Stimulated activated naive CD4-positive, alpha-beta T cell (primary cell): ENCODE measurements at regions not wholly inside any gene's neighbourhood (a gene's known extent, or its start where the extent isn't known, plus 50 kb on each side); places are given as distances from the start of the nearest gene placed in this dataset.
"Not testable (repeated sequence)": the region's sequence is repeated elsewhere in the genome, so short reads cannot be mapped to it uniquely, and the experiment has no call there.

Experiments used
- DNase-seq, 6 experiments: peaks; one replicate each; lab custom pipeline; 2025; lab: John Stamatoyannopoulos, UW

DNA sequence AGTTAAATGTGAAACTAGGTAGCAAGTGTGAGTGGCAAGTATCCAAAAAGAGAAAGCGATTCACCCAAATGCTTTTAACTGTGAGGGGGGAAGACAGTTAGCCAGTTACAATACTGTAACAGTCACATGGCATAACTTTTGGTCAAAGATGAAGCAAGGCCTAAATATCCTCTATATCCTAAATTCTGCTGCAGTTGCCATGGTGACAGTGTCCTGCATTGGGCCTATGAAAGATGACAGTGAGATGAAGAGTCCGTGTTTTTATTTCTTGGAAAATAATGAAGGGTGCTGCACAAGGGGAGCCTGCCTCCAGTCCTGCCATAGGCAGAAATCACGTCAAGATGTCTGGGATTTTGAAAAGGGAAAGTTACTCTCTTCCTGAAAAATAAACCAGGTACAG, 534.6 kb downstream of the NTRK2 start:
- DNase-seq: no peak

DNA sequence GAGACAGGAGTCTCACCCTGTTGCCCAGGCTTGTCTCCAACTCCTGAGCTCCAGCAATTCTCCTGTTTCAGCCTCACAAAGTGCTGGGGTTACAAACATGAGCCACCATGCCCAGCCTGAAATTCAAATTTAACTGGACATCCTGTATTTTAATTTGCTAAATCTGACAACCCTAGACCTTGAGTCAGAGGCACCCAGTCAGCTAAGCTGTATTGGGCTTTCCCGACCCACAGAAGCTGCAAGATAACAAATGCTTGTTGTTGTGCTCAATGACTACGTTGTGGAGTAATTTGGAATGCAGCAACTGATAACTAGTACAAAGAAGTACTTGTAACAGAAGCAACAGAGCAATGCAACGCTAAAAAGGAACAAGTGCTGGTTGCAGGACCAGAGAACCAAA, 533.1 kb downstream of the NTRK2 start:
- no peak for DNase-seq

DNA sequence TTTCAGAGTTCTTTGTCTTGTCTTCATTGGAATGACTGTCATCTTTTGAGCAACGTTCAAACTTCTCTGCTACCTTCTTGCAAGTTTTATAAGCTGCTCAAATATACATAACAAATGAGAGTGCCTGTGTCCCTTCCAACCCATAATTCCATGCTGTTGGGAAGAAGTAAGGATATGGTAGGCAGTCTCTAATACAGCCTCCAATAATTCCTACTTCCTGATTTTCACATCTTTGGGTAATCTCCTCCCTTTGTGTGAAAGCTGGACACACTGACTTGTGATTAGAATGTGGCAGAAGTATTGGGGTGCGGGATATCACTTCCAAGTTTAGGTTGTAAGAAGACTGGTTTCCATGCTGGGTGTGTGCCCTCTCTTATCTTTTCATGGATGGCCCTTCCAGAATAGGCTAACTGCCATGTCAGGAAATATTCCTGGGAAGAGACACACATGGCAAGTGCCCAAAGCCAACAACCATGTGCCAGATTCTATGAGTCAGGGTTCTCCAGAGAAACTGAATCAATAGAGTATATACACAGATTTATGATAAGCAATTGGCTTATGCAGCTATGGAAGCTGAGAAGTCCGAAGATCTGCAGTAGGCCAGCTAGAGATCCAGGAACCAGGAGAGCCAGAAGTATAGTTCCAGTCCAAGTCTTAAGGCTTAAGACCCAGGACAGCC, 531.3 kb downstream of the NTRK2 start:
- DNase-seq: no peak

DNA sequence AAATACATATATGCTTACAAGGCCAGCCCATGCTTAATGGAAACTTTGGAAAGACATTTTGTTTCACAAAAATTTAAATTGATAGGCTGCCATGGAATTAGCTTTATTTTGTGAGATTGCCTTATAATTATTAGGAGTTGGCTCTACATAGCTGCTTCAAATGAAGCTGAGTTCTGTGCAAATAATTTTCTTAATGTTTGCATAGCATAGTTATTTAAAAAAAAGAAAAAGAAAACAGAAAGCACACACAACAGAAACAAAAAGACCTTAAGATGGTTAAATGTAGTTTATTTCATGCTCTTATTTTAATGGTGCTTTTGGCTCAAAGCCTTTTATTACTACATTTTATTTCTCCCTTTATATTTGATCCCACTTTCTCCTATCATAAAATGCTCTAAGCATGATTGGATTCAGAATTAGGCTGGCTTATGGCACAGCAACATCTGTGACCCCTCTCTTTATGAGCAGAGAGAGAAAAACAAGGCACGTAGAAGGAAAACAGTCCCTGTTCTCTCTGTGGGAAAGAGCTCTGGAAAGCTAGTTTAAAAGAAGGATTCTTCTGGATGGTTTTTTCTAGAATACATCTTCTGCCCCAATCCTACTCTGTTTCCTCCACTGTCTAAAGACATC, 530.5 kb downstream of the NTRK2 start:
- no peak for DNase-seq

DNA sequence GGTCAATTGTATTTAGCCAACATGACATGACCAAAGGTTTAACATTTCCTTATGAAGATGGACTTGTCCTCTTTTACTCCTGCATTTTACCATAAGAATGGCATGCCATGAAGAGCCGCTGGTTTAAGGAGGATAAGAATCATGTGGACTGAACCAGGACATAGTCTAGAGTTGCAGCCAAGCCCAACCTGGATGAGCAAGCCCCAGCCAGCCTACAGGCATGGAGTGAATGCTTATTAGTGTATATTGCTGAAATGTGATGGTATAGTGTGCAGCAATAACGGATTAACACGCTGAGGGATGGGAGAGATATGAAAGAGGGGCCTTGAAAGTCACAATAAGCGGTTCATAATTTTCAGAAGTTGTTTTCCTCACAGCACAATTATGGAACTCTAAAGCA, 523.2 kb downstream of the NTRK2 start:
- no peak for DNase-seq

DNA sequence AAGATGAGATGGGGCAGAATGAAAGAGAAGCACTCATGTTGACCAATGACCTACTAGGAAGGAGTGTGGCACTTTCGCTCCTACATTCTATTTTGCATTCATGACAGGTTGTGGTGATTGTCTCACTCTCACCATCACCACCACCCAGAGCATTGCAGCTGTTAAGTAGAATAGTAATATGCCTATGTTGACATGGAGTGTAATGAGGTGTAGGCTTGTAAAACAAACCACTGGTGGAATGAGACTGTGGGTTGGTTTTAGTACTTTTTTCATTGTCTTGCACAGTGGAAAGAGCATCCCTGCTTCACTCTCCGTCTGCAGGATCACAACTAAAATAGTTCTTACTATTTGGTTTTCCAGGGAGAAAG, 516.7 kb downstream of the NTRK2 start:
- no peak for DNase-seq

DNA sequence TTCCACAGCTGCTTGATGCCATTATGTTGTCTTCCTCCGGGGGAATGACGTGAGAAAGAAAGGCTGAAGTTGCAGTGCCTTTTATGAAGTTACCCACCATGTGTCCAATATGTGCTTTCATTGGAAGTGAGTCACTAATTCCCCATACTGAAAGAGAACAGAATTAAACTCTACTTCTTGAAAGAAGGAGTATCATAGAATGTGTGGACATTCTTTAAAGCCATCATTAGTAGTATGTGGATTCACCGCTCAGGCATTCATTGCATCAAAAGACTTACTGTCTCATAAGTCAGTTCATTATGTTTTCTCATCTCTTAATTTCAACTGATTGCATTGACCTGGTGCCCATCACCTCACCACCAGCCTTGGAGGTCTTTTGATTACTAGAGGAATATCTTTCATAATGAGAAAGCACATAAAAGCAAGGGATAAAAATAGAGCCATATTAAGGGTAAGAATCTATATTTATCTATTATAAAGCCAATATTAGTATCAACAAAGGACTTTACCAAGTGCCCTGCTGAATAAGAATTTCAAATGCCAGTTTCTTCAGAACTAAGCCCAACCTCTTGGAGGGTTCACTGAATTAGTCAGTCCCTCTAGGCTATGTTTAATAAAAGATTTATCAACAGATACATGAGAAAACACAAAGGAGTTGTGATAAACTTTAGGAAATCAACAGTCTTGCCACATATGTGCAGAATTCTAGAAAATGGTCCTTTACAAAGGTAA, 516.1 kb downstream of the NTRK2 start:
- no peak for DNase-seq

DNA sequence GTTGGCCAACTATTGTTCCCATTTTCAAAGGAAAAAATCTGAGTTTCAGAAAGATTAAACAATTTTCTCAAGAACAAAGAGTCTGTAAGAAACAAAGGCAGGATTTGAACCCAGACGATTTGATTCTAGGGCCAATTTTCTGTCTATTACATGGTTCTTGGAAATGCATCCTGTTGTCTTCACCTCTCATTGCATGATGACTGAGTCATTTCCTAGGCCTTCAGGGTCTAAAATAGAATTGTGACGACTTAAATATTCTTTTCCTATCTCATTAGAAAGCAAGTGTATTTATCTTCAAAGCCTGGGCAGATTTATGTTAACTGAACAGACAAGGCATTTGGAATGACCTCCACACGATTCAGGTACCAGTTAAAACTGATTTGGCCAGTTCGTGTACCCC, 512.9 kb downstream of the NTRK2 start:
- DNase-seq: no peak

DNA sequence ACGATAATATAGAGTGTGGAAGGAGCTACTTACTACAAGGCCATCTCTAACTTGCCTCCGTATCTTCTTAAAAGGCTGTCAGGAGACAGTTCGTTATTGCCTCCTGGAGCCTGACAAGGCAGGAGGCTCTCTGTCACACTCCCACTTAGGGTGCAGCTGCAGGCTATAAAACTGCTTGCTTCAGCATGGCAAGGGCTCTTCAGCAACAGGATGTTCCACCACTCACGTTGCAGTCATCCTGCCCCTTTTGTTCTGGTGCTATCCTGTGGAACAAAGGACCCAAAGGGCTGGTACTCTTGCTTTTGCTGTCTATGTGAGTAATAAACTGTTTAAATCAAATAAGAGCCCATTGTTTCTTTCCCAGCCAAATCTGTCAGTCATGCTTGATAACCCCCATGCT, 508.9 kb downstream of the NTRK2 start:
- no peak for DNase-seq

DNA sequence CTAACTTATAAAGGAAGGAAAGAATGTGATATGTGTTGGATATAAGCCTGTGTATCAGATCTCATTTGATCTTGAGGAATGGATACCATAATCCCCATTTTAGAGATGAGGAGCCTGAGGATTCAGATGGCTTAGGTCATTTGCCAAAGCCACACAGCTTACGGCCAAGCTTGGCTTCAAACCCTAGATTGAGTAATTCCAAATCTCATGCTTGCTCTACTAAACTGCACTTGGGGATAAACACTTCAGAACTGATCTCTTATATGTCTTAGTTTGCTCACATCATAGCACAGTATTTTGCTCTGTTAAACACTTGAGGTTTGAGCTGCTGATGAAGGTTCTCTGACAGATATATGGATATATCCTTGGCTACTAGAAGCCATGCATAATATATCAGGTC, 504.4 kb downstream of the NTRK2 start:
- no peak for DNase-seq

DNA sequence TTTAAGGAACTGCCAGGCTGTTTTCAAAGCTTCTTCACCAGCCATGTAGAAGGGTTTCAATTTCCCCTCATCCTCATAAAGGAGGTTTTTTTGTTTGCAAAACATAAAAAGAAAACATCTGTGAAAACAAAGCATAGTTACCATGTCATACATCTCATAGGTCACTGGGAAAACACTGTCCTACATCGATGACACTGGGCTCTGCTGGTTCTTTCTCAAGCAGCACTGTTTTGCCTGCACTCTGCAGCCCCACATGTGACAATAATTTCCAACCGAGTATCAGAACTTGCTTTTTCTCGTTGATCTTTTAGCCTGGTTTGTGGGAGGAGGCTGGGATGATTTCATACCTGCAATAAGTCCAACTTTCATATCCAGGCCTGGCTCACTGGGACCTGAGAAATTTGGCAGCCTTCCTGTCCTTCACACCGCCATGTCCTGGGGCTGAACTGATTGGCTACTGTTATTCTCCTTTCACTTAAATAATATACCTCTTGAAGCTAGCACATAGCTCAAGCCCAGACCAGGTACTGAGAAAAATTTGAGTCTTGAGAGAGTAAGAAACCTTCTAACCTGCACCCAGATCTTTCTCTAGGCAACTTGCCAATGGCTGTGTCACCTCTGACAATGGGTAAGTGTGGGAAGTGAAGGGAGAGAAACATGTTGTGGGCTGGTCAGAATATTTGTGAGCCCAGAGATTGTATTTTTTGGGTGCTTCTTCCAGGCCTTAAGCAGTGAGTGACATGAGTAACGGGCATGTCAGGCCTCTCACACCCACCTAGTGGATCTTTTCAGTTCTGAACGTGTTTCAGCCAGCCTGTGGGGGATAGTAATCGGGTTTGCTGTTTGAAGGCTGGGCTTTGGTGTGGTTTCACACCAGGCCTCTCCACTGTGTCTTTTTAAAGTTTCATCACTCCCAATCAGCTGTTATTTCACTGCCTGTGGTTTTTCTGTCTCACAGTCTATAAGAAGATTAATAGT, 502.8 kb downstream of the NTRK2 start:
- no peak for DNase-seq

DNA sequence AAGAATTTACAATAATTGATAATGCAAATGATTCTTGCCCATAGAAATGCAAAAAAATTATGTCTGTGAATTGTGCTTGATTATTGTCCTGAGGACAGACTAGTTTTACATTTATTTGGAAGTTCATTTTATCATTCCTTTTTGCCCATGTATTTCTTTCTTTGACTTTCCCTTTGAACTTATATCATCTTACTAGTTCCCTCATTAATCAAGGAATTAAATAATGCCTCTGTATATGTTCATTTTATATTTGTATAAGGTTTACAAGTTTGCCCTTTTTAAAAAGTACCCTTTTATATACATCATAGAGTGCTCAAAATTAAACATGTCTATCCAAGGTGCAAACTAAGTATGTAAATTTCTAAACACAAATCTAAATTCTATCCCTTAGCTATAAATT, 501.6 kb downstream of the NTRK2 start:
- no peak for DNase-seq

DNA sequence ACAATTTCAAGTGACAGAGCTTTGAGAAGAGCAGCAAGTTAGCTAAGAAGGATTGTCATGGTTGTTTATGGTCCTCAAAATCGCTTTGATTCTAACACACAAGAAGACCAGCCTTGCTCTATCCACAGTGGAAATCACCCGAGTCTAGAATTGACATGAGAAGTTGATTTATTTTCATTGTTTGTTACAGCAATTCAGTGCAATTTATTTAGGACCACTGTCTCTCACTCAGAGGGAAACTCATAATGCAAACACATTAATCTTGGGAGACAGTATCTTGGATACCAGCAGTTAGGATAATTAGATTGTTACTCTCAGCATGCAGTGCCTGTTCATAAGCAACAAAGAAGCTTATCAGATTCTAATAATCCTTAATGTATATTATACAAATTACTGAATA, 498.9 kb downstream of the NTRK2 start:
- no peak for DNase-seq

DNA sequence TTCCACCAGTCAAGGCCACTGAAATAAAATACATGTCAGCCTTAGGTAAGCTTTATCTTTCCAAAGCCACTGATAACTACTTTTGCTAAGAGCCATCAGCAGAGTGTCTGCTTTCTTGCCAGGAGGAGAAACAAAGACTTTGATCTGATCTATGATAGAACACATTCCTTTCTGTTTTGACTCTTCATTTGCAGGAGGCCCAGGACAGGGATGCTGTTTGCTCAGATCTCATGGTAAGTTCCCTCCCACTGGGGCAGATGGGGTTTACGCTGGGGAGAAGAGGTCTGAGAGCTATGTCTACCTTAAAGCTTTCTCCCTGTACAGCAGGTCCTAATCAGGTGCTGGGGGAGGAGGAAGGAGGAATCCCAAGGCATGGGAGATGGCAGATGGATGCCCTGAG, 497.6 kb downstream of the NTRK2 start:
- no peak for DNase-seq

DNA sequence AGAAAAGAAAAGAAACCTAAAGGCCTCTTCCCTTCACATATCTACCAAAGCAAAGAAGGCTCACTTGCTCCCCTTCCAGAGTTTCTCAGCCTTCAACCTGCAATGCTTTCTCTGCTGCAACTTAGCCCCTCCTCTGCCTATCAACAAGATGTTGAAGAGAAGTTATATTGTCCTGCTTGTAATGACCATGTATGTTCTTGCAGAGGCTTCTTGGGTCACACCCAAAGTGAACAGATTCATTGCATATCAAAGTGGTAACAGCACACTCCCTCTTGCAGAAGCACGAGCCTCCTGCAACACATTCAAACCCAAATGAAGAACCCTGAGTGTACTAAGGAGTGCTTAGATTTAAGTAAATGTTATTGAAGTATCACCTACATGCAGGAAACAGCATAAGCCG, 494.3 kb downstream of the NTRK2 start:
- no peak for DNase-seq

DNA sequence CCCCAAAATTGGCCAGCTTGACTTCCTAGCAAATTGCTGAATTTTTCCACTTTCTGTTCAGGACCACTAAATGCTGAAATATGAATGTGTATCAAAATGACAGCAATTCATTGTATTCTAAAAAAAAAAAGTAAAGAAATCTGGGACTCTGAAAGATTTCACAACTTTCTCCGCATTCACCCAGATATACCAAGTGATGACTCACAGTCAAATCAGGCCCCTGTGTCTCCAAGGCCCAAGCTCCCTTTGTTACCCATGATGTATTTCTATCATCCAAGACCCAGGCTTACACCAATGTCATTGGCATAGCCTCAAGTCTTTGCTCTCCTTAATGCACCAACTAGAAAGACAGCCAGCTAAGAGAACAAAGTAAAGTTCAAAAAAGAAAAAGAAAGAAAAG, 493.9 kb downstream of the NTRK2 start:
- DNase-seq: no peak

DNA sequence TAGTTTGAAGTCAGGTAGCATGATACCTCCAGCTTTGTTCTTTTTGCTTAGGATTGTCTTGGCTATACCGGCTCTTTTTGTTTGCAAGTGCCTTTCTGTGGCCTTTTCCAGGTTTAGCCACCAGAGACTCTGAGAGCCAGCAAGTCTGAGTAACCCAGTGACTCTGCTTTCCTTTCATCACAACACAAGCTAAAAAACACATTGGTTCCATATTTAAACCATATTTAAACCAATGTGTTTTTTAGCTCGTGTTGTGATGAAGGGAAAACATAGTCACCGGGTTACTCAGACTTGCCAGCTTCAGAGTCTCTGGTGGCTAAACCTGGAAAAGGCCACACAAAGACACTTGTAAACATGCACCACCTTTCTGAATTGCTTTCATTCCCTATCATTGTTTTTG, 493.3 kb downstream of the NTRK2 start:
- DNase-seq: no peak

DNA sequence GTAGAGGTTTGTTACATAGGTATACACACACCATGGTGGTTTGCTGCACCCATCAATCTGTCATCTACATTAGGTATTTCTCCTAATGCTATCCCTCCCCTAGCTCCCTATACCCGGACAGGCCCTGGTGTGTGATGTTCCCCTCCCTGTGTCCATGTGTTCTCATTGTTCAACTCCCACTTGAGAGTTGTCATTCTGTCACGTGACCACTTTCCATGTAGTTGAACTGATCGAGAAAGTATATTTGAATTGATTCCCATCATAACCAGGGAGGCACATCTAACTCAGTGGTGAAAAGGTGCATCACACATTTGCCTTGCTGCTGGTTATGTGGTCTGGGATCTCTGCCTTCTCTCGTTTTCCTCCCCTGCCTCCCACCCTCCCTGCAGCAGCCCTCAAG, 491.4 kb downstream of the NTRK2 start:
- not testable (repeated sequence) for DNase-seq

DNA sequence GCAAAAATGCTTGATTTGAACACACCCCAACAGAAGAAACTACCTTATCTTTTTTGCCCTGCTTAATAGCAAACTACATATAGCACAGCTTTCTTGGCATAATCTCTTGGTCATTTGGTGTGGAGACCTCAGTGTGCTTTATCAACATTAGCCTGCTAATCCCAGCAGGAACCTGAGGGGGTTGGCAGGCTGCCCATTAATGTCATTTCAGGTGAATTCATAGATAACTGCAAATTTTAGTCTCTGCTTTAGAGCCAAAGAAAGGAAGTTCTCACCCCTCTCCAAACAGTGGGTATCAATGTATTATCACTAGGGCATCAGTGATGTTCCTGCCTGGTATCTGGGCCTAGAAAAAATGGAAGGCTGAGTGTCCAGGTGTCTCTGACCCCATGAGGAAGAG, 489.0 kb downstream of the NTRK2 start:
- DNase-seq: no peak

DNA sequence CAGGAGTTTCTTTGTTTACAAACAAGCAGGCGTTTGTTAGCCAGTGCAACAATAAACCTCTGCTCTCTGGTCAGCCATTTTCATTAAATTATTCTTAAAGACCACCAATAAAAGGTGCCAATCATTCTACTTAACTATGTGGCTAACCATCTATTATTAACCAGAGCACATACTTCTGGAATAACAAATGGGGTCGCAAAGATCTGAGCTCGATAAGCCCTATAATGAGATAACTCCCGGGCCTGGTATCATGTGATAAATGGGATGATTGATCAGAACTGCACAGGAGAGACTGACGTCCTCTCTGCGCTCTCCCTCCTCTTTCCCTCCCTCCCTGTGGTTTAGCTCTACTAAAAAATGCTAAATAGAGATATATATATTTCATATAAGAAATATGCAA, 488.2 kb downstream of the NTRK2 start:
- no peak for DNase-seq

DNA sequence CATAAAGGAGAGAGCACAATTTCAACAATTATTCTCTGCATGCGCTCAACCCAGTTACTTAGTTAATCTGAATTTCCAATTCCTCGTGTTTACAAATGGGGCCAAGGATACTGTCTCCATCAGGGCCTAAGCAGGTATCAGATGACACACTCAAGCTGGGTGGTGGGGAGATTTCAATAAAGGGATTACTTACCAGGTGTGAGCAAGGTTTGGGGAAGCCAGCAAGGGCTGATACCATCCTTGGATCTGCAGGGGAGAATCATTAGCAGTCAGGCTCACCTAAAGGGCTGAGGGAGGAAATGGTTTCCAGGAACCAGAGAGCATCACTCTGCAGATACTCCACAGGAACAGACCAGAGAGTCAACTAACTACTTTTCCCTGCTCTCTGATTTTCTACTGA, 487.1 kb downstream of the NTRK2 start:
- DNase-seq: no peak

DNA sequence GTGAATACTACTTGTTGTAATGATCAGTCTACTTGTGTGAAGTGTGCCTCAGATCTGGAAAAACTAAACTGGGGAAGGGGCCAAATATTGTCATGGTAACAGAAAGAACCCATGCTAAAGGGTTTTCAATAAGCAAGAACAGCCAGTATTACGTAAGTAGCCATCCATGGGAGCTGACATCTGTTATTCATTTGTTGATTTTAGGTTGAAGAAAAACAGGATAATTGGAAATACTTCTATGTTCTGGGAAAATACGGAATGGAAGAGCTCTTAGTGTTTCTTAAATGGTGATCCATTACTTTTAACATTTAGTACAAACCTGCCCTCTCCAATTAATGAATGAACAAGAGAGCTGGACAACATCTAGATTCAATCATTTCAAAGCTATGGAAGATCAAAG, 485.8 kb downstream of the NTRK2 start:
- no peak for DNase-seq
